ENCODE measurements at regions not wholly inside any gene's neighbourhood (a gene's known extent, or its start where the extent isn't known, plus 50 kb on each side); places are given as distances from the start of the nearest gene placed in this dataset.
"Not testable (repeated sequence)": the region's sequence is repeated elsewhere in the genome, so short reads cannot be mapped to it uniquely, and the experiment has no call there.

DNA sequence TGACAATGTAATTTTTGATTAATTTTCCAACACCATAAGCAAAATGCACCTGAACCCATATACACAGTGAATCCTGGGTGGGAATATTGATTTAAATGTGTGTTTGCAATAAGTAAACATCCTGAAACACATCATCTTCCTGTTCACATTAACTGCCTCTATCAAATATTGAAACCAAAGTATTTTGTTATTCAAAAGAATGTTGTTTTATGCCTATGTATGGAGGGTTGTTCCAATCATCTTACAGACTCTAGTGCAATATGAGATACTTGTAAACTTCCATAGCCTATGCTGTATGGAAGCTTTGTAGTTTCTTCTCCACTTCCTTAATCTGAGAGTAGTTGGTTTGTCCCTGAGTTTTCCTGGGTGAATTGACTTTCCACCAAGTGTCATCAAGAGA is 105.4 kb upstream of the SLC7A11 start:
- DNase-seq, result no peak

DNA sequence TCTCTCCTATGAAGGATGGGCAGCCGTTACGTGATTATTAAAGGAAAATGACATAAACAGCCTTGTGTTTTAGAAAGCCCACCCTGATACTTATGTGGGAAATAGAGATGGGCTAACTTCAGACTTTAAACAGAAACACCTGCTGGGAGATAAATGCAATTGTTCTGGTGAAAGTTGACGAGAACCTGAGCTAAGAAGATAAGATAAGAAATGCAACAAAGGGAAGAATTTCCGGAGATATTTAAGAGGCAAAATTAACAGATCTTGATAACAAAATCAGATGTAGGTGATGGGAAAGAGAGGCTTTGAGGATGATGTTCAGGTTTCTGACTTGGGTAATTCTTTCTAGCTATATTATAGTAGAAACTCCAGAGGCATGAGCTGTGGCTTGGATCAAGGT is 102.7 kb upstream of the SLC7A11 start:
- no peak for DNase-seq

DNA sequence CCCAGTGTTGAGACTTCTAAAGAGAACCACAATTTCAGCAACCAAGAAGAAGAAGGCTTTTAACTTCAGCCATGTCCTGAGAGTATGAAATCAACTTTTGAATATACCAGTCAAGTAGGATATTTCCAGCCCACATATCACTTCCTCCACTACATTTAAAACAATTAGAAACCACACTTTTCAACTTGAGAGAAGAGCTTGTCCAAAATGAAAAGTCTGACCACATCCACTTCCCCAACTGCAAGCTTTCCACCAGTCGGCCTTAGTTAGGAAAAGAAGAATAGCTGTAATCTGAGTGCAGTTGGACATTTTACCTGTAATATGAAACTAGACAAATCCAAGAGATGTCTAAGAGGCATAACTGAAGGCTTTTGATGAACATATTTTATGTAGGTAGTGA is 101.9 kb upstream of the SLC7A11 start:
- DNase-seq, result no peak

- DNase-seq, result no peak
These were observed 99.7 kb upstream of the SLC7A11 start for GRCh38 chr4:138341739-138342415.

DNA sequence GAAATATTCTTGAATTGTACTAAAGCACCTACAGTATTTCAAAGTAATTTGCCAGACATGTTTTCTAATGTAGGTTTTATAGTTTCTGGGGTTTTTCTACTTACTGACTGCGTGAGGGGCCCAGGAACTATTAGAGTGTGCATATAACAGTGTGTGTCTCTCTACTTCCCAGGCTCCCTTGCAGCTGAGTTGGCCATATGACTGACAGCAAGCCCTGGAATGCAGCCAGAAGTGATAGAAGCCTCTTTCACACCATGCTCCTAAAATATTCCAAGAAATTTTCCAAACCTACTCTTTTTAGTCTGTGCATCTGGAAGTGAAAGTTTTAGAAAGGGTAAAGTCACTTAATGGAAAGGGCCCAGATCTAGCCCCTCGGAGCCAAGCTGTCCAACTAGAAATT is 96.7 kb upstream of the SLC7A11 start:
- DNase-seq, result no peak

GRCh38 chr4:138338222-138338621 is 96.1 kb upstream of the SLC7A11 start:
- not testable (repeated sequence) for DNase-seq

DNA sequence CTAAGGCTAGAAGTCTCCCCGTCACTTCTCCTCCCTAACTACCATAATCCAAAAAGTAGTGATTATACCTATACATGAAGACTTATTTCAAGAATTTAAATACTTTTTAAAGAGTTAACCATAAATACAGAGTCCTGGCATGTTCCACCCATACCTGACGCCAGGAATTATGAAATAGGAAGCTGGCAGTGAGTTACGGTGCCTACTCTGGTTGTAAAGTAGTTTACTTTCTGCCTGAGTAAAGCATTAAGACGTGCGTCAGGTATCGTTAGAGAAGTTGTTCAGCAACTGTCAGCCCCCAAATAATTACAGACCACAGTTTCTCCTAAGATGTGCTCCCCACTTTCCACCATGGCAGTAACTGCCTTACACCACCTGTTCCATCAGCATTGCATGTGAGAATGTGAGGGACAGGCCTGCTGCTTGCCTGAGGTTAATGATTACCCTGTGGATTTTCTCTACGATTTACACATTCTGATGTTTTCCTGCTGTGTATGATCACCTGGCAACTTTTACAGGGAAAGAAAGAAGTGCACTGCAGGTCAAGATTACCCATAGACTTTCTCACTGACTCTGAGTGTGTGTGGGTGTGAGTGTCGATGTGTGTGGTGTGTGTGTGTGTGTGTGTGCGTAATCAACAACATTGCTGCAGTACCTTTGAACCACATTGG is 92.3 kb upstream of the SLC7A11 start:
- no peak for DNase-seq

GRCh38 chr4:138332415-138332814 is 90.3 kb upstream of the SLC7A11 start:
- DNase-seq, result not testable (repeated sequence)

DNA sequence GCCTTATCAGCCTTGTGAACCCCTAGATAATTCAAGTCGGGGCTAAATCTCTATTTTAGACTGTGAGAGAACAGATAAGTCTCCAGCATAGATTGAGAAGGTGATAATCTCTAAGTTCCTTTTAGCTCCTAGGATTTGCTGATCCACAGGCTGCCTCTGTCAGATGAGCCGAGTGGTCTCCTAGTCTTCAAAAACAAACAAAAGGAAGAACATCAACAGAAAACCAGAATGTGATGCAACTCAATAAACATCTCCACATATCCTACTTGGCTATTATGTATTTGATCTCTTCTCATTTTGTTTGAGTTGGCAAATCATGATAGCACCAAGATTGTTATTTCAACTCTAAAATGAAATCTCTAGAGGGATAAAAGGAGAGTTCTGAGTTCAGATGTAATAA is 88.4 kb upstream of the SLC7A11 start:
- DNase-seq, result no peak

GRCh38 chr4:138329506-138330070 is 87.4 kb upstream of the SLC7A11 start:
- no peak for DNase-seq

DNA sequence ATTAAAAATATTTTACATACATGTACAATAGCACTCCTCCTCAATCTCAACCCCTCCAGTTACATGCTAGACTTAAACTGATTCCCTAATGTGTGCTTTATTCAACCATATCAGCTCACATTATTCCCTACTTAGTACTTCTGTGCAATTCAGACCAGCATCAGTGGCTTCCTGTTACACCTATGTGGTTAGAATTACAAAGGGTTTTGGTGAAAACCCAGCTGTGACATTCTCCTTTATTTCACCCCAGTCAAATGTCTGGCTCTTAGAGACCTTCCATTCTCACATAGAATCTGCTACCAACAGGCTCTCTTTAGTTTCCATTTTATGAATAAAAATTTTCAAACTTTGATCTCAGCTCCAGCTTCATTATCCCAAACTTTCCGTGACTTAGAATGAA is 85.2 kb upstream of the SLC7A11 start:
- DNase-seq, result no peak

GRCh38 chr4:138320831-138321230 is 78.7 kb upstream of the SLC7A11 start:
- DNase-seq, result no peak

GRCh38 chr4:138320030-138320429 is 77.9 kb upstream of the SLC7A11 start:
- DNase-seq, result no peak

GRCh38 chr4:138317175-138317748 is 75.1 kb upstream of the SLC7A11 start:
- DNase-seq, result no peak

GRCh38 chr4:138312536-138312911 is 70.4 kb upstream of the SLC7A11 start:
- DNase-seq, result no peak

DNA sequence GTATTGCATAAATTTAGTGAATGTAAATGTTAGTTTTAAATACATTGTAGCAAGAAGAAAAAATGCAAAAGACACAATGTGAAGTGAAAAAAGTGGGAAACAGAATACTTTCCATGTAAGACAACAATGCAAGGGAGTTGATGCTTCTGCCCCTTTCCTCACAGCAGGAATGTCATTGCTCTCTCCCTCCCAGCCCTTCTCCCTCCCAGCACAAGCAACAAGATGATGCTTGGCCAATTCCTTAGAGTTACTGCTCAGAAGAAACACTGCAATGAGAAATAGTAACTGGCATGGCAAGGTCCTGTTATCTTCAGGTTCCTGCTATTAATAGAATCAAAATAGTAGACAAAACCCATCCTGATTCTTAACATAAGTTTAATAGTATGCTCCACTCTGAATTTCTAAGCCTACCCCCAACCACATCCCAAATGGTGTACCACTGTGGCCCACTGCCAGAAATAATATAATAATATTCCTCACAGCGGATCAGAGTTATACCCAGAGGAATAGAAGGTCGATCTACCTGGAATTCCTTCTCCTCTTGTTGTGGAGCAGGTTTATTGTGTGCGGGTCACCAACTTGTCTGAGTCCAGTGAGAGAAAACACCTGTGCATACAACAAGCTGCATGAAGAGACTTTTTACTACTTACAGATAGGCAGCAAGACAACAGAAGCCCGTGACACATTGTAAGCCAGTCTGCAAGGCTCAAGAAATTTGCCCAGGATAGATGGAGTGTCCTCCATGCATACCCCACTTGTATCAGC is 69.8 kb upstream of the SLC7A11 start:
- DNase-seq, result no peak

DNA sequence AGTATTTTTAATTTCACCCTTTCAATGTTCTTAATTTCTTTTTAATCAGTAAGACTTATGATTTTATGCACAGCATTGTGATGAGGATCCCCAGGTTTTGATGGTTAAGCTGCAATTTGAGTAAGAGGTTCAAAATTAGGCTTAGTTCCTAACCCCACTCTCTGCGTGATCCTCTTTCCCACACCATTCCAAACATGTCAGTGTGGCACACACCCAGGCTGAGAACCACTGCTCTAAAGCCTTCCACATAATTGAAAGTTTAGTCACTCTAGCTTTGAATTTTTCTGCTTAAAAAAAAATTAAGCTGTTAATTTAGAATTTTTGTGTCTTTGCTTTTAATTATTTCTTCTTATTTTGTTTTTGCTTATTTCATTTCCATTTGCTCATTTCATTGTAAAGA is 68.8 kb upstream of the SLC7A11 start:
- DNase-seq, result no peak

- DNase-seq, result no peak
These were observed 68.3 kb upstream of the SLC7A11 start for GRCh38 chr4:138310498-138310897.

DNA sequence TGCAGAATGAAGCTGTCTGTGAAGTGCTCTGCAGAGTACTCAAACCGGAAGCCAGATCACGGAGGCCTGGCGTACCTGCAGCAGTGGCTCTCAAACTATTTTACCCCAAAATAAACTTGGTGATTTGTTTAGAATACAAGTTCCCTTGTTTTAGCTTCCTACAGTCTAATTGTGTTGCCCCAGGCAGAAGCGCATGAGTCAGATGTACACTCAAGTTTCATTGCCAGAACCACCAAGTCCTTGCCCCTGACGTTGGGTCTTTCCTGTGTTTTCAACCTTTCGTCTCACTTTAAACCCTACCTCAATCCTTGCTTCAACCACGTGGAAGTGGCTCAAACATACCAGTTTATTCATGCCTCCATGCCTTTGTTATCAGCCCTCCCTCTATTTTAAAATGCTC is 66.2 kb upstream of the SLC7A11 start:
- no peak for DNase-seq

GRCh38 chr4:138307319-138307718 is 65.2 kb upstream of the SLC7A11 start:
- no peak for DNase-seq

DNA sequence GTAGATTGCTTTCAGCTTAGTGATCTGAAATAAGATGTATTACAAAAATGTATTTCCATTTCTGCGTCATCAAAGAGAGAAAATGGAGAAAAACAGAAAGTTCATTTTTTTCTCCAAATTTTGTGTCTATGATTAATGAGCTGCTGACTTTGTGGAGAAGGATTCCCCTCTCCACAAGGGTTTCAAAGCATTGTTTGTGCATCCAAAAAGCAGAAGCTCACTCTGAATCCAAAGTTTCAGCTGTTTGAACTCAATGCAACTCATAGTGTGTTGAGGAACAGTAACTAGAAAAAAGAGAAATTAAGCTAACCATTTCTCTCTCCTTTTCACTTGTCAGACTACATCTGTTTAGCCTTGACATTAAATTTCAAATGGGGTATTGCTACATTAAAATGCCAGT is 62.9 kb upstream of the SLC7A11 start:
- no peak for DNase-seq

- no peak for DNase-seq
These were observed 59.4 kb upstream of the SLC7A11 start for GRCh38 chr4:138301536-138301935.

DNA sequence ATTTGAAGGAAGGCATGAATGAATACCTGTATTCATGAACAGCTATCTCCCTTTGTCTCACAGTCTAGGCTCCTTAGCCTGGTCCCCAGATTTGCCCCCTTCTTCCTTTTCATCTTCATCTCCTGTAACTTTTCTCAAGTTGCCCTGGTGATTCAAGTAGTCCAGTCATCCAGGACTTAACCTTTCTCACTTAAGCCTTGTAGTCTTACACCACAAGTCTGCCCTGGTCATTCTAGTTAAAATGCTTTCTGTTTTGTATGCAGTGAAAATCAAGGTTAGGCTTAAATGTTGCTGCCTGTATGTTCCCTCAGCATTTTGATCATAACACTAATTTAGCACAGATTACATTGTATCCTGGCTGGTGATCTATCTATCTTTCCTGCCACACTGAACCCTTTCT is 58.5 kb upstream of the SLC7A11 start:
- no peak for DNase-seq

GRCh38 chr4:138299881-138300280 is 57.7 kb upstream of the SLC7A11 start:
- no peak for DNase-seq

Data from NCI-H1694 treated with DMSO at 0.1 percent for 48 hours (cell line).